Activated CD4-positive, alpha-beta T cell treated with anti-CD3 and anti-CD28 coated beads for 36 hours (primary cell): ENCODE measurements at regions not wholly inside any gene's neighbourhood (a gene's known extent, or its start where the extent isn't known, plus 50 kb on each side); places are given as distances from the start of the nearest gene placed in this dataset.

Experiments
- ATAC-seq: fragments of 200-7000 bp; cut with Tn5 transposase; one replicate; pipeline ENCODE4 v1.10.0; 2021; ENCODE audit warnings: mild to moderate bottlenecking, moderate library complexity
- CTCF ChIA-PET: fragments of 350-600 bp; sonication (Branson Sonifier 250); formaldehyde crosslinking; loops from one replicate; lab custom pipeline; 2021; ENCODE audit warnings: antibody characterized with exemption; lab: Charles Lee
- POLR2A ChIA-PET: fragments of 350-600 bp; sonication (Branson Sonifier 250); formaldehyde crosslinking; loops from one replicate; lab custom pipeline; 2021; ENCODE audit warnings: antibody characterized with exemption, inconsistent platforms; lab: Charles Lee
- DNase-seq: peaks from one replicate; pipeline ENCODE4 v3.0.0-alpha.2; 2020
- H3K27ac Mint-ChIP-seq: one replicate; pipeline ENCODE4 v1.8.0; 2021; ENCODE audit warnings: mixed read lengths
- H3K27me3 Mint-ChIP-seq: one replicate; pipeline ENCODE4 v1.8.0; 2021; ENCODE audit warnings: mixed read lengths
- H3K36me3 Mint-ChIP-seq: one replicate; pipeline ENCODE4 v1.8.0; 2021; ENCODE audit warnings: low read depth, mixed read lengths
- H3K4me1 Mint-ChIP-seq: one replicate; pipeline ENCODE4 v1.8.0; 2021; ENCODE audit warnings: mixed read lengths
- H3K4me3 Mint-ChIP-seq: one replicate; pipeline ENCODE4 v1.8.0; 2021; ENCODE audit warnings: mild to moderate bottlenecking, moderate library complexity, mixed read lengths
- H3K9me3 Mint-ChIP-seq: one replicate; pipeline ENCODE4 v1.8.0; 2021; ENCODE audit warnings: low read depth, mixed read lengths
- intact Hi-C, 2 experiments: fragments of 100-400 bp; cut with DNase I in 1 of 2; cut with micrococcal nuclease in 1 of 2; formaldehyde crosslinking; loops; one replicate each; pipeline versions ENCODE4 v1.14.2 to v1.15.1; 2022 to 2024; cut with DNase I, micrococcal nuclease

DNA sequence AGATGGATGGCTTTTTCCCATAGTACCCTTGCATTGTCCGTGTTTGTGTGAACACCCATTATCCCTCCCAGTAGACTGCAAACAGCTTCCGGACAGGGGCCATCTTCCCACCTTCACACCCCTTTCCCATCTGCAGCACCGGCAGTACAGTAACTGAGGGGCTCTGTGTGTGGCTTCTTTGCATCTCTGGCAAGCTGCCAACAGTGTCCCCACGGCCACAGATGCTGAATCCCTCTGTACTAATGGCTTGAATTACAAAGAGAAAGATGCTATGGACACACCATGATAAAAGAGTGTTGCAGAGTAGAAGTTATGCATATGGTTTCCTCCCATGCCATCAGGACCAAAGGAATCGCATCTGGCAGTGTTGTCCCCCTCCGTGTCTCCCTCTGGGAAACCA is 101.1 kb upstream of the CDYL start:
- no peak for DNase-seq
- H3K27ac Mint-ChIP-seq, result no peak overlapping the region
- no peaks in the 10 kb centered on the region for H3K9me3 Mint-ChIP-seq
- POLR2A ChIA-PET, result no interaction called here
- ATAC-seq, result no peak
- no peaks in the 10 kb centered on the region for H3K36me3 Mint-ChIP-seq
- CTCF ChIA-PET, result no interaction called here
- H3K4me1 Mint-ChIP-seq, result no peaks in the 10 kb centered on the region
- intact Hi-C loops, result no loop called here
- peaks cover 6% of the 10 kb centered on the region for H3K27me3 Mint-ChIP-seq
- H3K4me3 Mint-ChIP-seq, result no peak overlapping the region

- DNase-seq (no peak), ATAC-seq (no peak)
- CTCF ChIA-PET, result no interaction called here
- POLR2A ChIA-PET, result no interaction called here
- no peaks in the 10 kb centered on the region for H3K9me3 Mint-ChIP-seq
- intact Hi-C loops, result no loop called here
- H3K27me3 Mint-ChIP-seq, result peaks cover 6% of the 10 kb centered on the region
- no peak overlapping the region for H3K27ac Mint-ChIP-seq
- H3K4me3 Mint-ChIP-seq, result no peak overlapping the region
- no peaks in the 10 kb centered on the region for H3K4me1 Mint-ChIP-seq
- H3K36me3 Mint-ChIP-seq, result no peaks in the 10 kb centered on the region
These were observed 102.3 kb upstream of the CDYL start for GRCh38 chr6:4673861-4674260.

GRCh38 chr6:4672772-4673171 is 103.4 kb upstream of the CDYL start:
- H3K36me3 Mint-ChIP-seq, result no peaks in the 10 kb centered on the region
- ChIA-PET POLR2A (no interaction called here), CTCF (interaction anchor here (0.7 kb wide), 1 partner anchor 309 kb away, joined by 3 read pairs; no protein-coding TSS in a partner anchor)
- ATAC-seq (no peak), DNase-seq (no peak)
- intact Hi-C loops, result no loop called here
- H3K27me3 Mint-ChIP-seq, result peaks cover 6% of the 10 kb centered on the region
- H3K4me1 Mint-ChIP-seq, result no peaks in the 10 kb centered on the region
- H3K27ac Mint-ChIP-seq, result no peak overlapping the region
- H3K4me3 Mint-ChIP-seq, result no peak overlapping the region
- H3K9me3 Mint-ChIP-seq, result no peaks in the 10 kb centered on the region

DNA sequence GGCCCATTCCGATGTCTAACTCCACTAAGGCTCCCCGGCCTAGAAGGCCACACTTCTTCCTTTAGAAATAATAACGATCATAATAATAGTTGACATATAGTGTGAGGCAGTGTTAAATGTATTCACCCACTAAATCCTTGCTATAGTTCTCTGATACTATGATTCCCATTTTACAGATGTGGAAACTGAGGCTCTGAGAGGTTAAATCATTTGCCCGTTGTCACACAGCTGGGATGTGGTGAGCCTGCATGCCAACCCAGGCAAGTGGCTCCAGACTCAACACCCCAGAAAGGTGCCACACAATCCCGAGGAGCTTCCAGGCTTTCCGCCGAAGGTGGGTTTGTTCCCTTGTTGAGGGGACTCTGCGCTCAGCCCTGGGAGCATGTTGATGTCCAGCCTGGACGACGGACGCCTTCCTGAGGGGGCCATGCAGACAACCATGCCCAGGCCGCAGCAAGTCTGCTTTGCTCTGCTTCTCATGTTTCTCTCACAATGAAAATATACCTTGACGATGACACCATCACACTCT is 104.6 kb upstream of the CDYL start:
- H3K27me3 Mint-ChIP-seq, result peaks cover 6% of the 10 kb centered on the region
- H3K36me3 Mint-ChIP-seq, result no peaks in the 10 kb centered on the region
- no peaks in the 10 kb centered on the region for H3K4me1 Mint-ChIP-seq
- ChIA-PET CTCF (no interaction called here), POLR2A (no interaction called here)
- intact Hi-C loops, result no loop called here
- H3K4me3 Mint-ChIP-seq, result no peak overlapping the region
- no peak for DNase-seq
- H3K9me3 Mint-ChIP-seq, result no peaks in the 10 kb centered on the region
- H3K27ac Mint-ChIP-seq, result no peak overlapping the region
- no peak for ATAC-seq

GRCh38 chr6:4670824-4671409 is 105.3 kb upstream of the CDYL start:
- Mint-ChIP-seq H3K9me3 (no peaks in the 10 kb centered on the region), H3K36me3 (no peaks in the 10 kb centered on the region), H3K27ac (no peak overlapping the region), H3K27me3 (peaks cover 6% of the 10 kb centered on the region), H3K4me1 (no peaks in the 10 kb centered on the region), H3K4me3 (no peak overlapping the region)
- POLR2A ChIA-PET, result no interaction called here
- DNase-seq (no peak), ATAC-seq (no peak)
- CTCF ChIA-PET, result no interaction called here
- intact Hi-C loops, result no loop called here

- CTCF ChIA-PET, result no interaction called here
- H3K27me3 Mint-ChIP-seq, result peaks cover 7% of the 10 kb centered on the region
These were observed 105.9 kb upstream of the CDYL start for GRCh38 chr6:4670290-4670689.

GRCh38 chr6:4668271-4669179 is 107.7 kb upstream of the CDYL start:
- ChIA-PET CTCF (interaction anchor here (0.9 kb wide), 1 partner anchor 10 kb away, joined by 3 read pairs; no protein-coding TSS in a partner anchor), POLR2A (no interaction called here)
- intact Hi-C loops, result no loop called here
- Mint-ChIP-seq H3K4me3 (no peak overlapping the region), H3K36me3 (no peaks in the 10 kb centered on the region), H3K27me3 (peaks cover 11% of the 10 kb centered on the region), H3K4me1 (no peaks in the 10 kb centered on the region), H3K9me3 (no peaks in the 10 kb centered on the region), H3K27ac (no peak overlapping the region)
- no peak for DNase-seq
- ATAC-seq, result no peak

More at GRCh38 chr6:4670290-4670689, 105.9 kb upstream of the CDYL start:
- no peaks in the 10 kb centered on the region for H3K9me3 Mint-ChIP-seq
- DNase-seq (no peak), ATAC-seq (no peak)
- H3K36me3 Mint-ChIP-seq, result no peaks in the 10 kb centered on the region
- intact Hi-C loops, result no loop called here
- H3K27ac Mint-ChIP-seq, result no peak overlapping the region
- POLR2A ChIA-PET, result no interaction called here
- H3K4me1 Mint-ChIP-seq, result no peaks in the 10 kb centered on the region
- no peak overlapping the region for H3K4me3 Mint-ChIP-seq

- no peak overlapping the region for H3K4me3 Mint-ChIP-seq
- H3K27me3 Mint-ChIP-seq, result peaks cover 8% of the 10 kb centered on the region
- ATAC-seq (no peak), DNase-seq (no peak)
- intact Hi-C loops, result no loop called here
- no peaks in the 10 kb centered on the region for H3K4me1 Mint-ChIP-seq
- H3K9me3 Mint-ChIP-seq, result no peaks in the 10 kb centered on the region
- no peaks in the 10 kb centered on the region for H3K36me3 Mint-ChIP-seq
- no peak overlapping the region for H3K27ac Mint-ChIP-seq
- ChIA-PET CTCF (no interaction called here), POLR2A (no interaction called here)
These were observed 108.6 kb upstream of the CDYL start for GRCh38 chr6:4667591-4667990.

GRCh38 chr6:4666886-4667513 is 109.2 kb upstream of the CDYL start:
- H3K4me3 Mint-ChIP-seq, result no peak overlapping the region
- H3K4me1 Mint-ChIP-seq, result no peaks in the 10 kb centered on the region
- ATAC-seq (no peak), DNase-seq (no peak)
- CTCF ChIA-PET, result no interaction called here
- POLR2A ChIA-PET, result no interaction called here
- H3K27me3 Mint-ChIP-seq, result peaks cover 8% of the 10 kb centered on the region
- no peak overlapping the region for H3K27ac Mint-ChIP-seq
- no peaks in the 10 kb centered on the region for H3K36me3 Mint-ChIP-seq
- intact Hi-C loops, result no loop called here
- H3K9me3 Mint-ChIP-seq, result no peaks in the 10 kb centered on the region

GRCh38 chr6:4665489-4666417 is 110.5 kb upstream of the CDYL start:
- ChIA-PET POLR2A (no interaction called here), CTCF (no interaction called here)
- no peak overlapping the region for H3K27ac Mint-ChIP-seq
- H3K4me3 Mint-ChIP-seq, result no peak overlapping the region
- DNase-seq (no peak), ATAC-seq (no peak)
- H3K36me3 Mint-ChIP-seq, result no peaks in the 10 kb centered on the region
- intact Hi-C loops, result no loop called here
- no peaks in the 10 kb centered on the region for H3K9me3 Mint-ChIP-seq
- no peaks in the 10 kb centered on the region for H3K4me1 Mint-ChIP-seq
- peaks cover 8% of the 10 kb centered on the region for H3K27me3 Mint-ChIP-seq

- no peaks in the 10 kb centered on the region for H3K4me1 Mint-ChIP-seq
- H3K4me3 Mint-ChIP-seq, result no peak overlapping the region
- peaks cover 6% of the 10 kb centered on the region for H3K27me3 Mint-ChIP-seq
- ATAC-seq, result no peak
- H3K27ac Mint-ChIP-seq, result no peak overlapping the region
- intact Hi-C loops, result no loop called here
- POLR2A ChIA-PET, result no interaction called here
- no peaks in the 10 kb centered on the region for H3K9me3 Mint-ChIP-seq
- CTCF ChIA-PET, result interaction anchor here (0.8 kb wide), 1 partner anchor 195 kb away, joined by 3 read pairs; no protein-coding TSS in a partner anchor
- H3K36me3 Mint-ChIP-seq, result no peaks in the 10 kb centered on the region
- DNase-seq, result no peak
These were observed 111.3 kb upstream of the CDYL start for GRCh38 chr6:4664911-4665310.
